H9 (cell line): ENCODE measurements at regions not wholly inside any gene's neighbourhood (a gene's known extent, or its start where the extent isn't known, plus 50 kb on each side); places are given as distances from the start of the nearest gene placed in this dataset.

Source experiments
- DNase-seq: peaks from one replicate; pipeline ENCODE4 v3.0.0-alpha.2; 2017
- H2AFZ ChIP-seq: one replicate; pipeline ENCODE4 v1.6.1; 2013; ENCODE audit warnings: mild to moderate bottlenecking, low read length, control low read depth, moderate library complexity
- H2AK5ac ChIP-seq: 2 replicates; pipeline ENCODE4 v1.6.1; 2013; ENCODE audit warnings: low read length, control low read depth, mixed read lengths; ENCODE audit not compliant: insufficient read length
- H2BK120ac ChIP-seq: one replicate; pipeline ENCODE4 v1.6.1; 2013; ENCODE audit warnings: low read depth, mild to moderate bottlenecking, low read length, control low read depth, inconsistent platforms; ENCODE audit not compliant: poor library complexity, severe bottlenecking
- H2BK12ac ChIP-seq: 2 replicates; pipeline ENCODE4 v1.6.1; 2013; ENCODE audit warnings: low read length, control low read depth, mixed read lengths, low read depth; ENCODE audit not compliant: insufficient read length
- H2BK15ac ChIP-seq: 2 replicates; pipeline ENCODE4 v1.6.1; 2013; ENCODE audit warnings: low read depth, low read length, control low read depth
- H2BK20ac ChIP-seq: one replicate; pipeline ENCODE4 v1.6.1; 2013; ENCODE audit warnings: low read depth, mild to moderate bottlenecking, low read length, control low read depth, inconsistent platforms; ENCODE audit not compliant: poor library complexity, severe bottlenecking
- H2BK5ac ChIP-seq: 2 replicates; pipeline ENCODE4 v1.6.1; 2013; ENCODE audit warnings: low read length, control low read depth, mixed read lengths; ENCODE audit not compliant: insufficient read length
- H3K14ac ChIP-seq: 2 replicates; pipeline ENCODE4 v1.6.1; 2013; ENCODE audit warnings: low read length, control low read depth; ENCODE audit not compliant: insufficient read depth
- H3K18ac ChIP-seq: 2 replicates; pipeline ENCODE4 v1.6.1; 2013; ENCODE audit warnings: low read depth, mild to moderate bottlenecking, mixed read lengths, low read length, control low read depth; ENCODE audit not compliant: insufficient read length
- H3K23ac ChIP-seq: 2 replicates; pipeline ENCODE4 v1.6.1; 2013; ENCODE audit warnings: low read length, control low read depth, mixed read lengths, low read depth; ENCODE audit not compliant: insufficient read length
- H3K23me2 ChIP-seq: 2 replicates; pipeline ENCODE4 v1.6.1; 2013; ENCODE audit warnings: low read depth, mild to moderate bottlenecking, mixed read lengths, low read length, control low read depth; ENCODE audit not compliant: insufficient read length, poor library complexity, severe bottlenecking
- H3K27ac ChIP-seq: 2 replicates; pipeline ENCODE4 v1.5.1; 2013; ENCODE audit warnings: low read length, control low read depth, mixed read lengths, low read depth; ENCODE audit not compliant: insufficient read length
- H3K27me3 ChIP-seq: 2 replicates; pipeline ENCODE4 v1.6.1; 2013; ENCODE audit warnings: low read length, control low read depth, inconsistent platforms; ENCODE audit not compliant: insufficient read depth
- H3K4ac ChIP-seq: 2 replicates; pipeline ENCODE4 v1.6.1; 2013; ENCODE audit warnings: low read depth, mild to moderate bottlenecking, control low read depth, inconsistent platforms, low read length, moderate library complexity
- H3K4me1 ChIP-seq: 2 replicates; pipeline ENCODE4 v1.6.1; 2013; ENCODE audit warnings: low read length, control low read depth, inconsistent platforms; ENCODE audit not compliant: insufficient read depth
- H3K4me2 ChIP-seq: 2 replicates; pipeline ENCODE4 v1.6.1; 2013; ENCODE audit warnings: low read length, control low read depth, mixed read lengths; ENCODE audit not compliant: insufficient read length, insufficient read depth
- H3K56ac ChIP-seq: 2 replicates; pipeline ENCODE4 v1.6.1; 2013; ENCODE audit warnings: low read depth, mild to moderate bottlenecking, mixed read lengths, low read length, control low read depth; ENCODE audit not compliant: insufficient read length
- H3K79me1 ChIP-seq: 2 replicates; pipeline ENCODE4 v1.6.1; 2013; ENCODE audit warnings: low read depth, mild to moderate bottlenecking, moderate library complexity, low read length, control low read depth, inconsistent platforms; ENCODE audit not compliant: insufficient read depth, poor library complexity, severe bottlenecking
- H3K79me2 ChIP-seq: 2 replicates; pipeline ENCODE4 v1.6.1; 2013; ENCODE audit warnings: low read length, control low read depth, inconsistent platforms; ENCODE audit not compliant: insufficient read depth
- H3K9ac ChIP-seq: 2 replicates; pipeline ENCODE4 v1.6.1; 2013; ENCODE audit warnings: low read length, control low read depth, mixed read lengths; ENCODE audit not compliant: insufficient read length; ENCODE audit errors: extremely low read depth
- H3K9me3 ChIP-seq: one replicate; pipeline ENCODE4 v1.6.1; 2013; ENCODE audit warnings: low read depth, low read length, inconsistent platforms; ENCODE audit not compliant: control insufficient read depth
- H3T11ph ChIP-seq: one replicate; pipeline ENCODE4 v1.6.1; 2013; ENCODE audit warnings: mild to moderate bottlenecking, low read length, control low read depth, inconsistent platforms
- H4K20me1 ChIP-seq: one replicate; pipeline ENCODE4 v1.6.1; 2013; ENCODE audit not compliant: control insufficient read depth, insufficient read length, insufficient read depth
- H4K5ac ChIP-seq: 2 replicates; pipeline ENCODE4 v1.6.1; 2013; ENCODE audit warnings: low read depth, mild to moderate bottlenecking, mixed read lengths, low read length, control low read depth; ENCODE audit not compliant: insufficient read length
- H4K8ac ChIP-seq: replicated peaks from 2 replicates; pipeline ENCODE4 v1.6.1; 2013; ENCODE audit warnings: low read length, control low read depth, mixed read lengths, low read depth; ENCODE audit not compliant: insufficient read length
- H4K91ac ChIP-seq: 2 replicates; pipeline ENCODE4 v1.6.1; 2013; ENCODE audit warnings: low read depth, mild to moderate bottlenecking, moderate library complexity, mixed read lengths, low read length, control low read depth; ENCODE audit not compliant: insufficient read length
- H3K27ac Mint-ChIP-seq, 3 experiments: 2 replicates in 2 of 3; 3 replicates in 1 of 3; pipeline ENCODE4 v1.8.0; 2020 to 2021; ENCODE audit warnings: mixed read lengths in 3 of 3, mild to moderate bottlenecking in 1 of 3, moderate library complexity in 1 of 3
- H3K27me3 Mint-ChIP-seq: 2 replicates; pipeline ENCODE4 v1.8.0; 2021; ENCODE audit warnings: low read depth, mild to moderate bottlenecking, moderate library complexity, mixed read lengths
- H3K36me3 Mint-ChIP-seq, 3 experiments: 2 replicates in 2 of 3; 3 replicates in 1 of 3; pipeline ENCODE4 v1.8.0; 2020 to 2021; ENCODE audit warnings: low read depth in 3 of 3, mixed read lengths in 3 of 3; ENCODE audit not compliant: insufficient read depth in 1 of 3
- H3K4me1 Mint-ChIP-seq, 2 experiments: 2 replicates each; pipeline ENCODE4 v1.8.0; 2020; ENCODE audit warnings: mixed read lengths in 2 of 2
- H3K4me3 Mint-ChIP-seq, 2 experiments: 2 replicates in 1 of 2; 3 replicates in 1 of 2; pipeline ENCODE4 v1.8.0; 2020 to 2021; ENCODE audit warnings: mild to moderate bottlenecking in 2 of 2, mixed read lengths in 2 of 2, moderate library complexity in 1 of 2
- H3K9me3 Mint-ChIP-seq, 2 experiments: 2 replicates in 1 of 2; 3 replicates in 1 of 2; pipeline ENCODE4 v1.8.0; 2020; ENCODE audit warnings: mild to moderate bottlenecking in 2 of 2, mixed read lengths in 2 of 2, moderate library complexity in 1 of 2
- WGBS: extraction: QIAGEN DNeasy Blood & Tissue Kit; methylation state at CpG from one replicate; pipeline ENCODE4 v1.1.7; 2013; ENCODE audit warnings: missing lambda C conversion rate, low lambda C conversion rate, mixed read lengths; ENCODE audit not compliant: insufficient read length; ENCODE audit errors: extremely low coverage; 5-methylcytosine and 5-hydroxymethylcytosine counted together
- TF ChIP-seq, protein P1 (sequence below): fragments of 200-600 bp; sonication (generic); conservative IDR thresholded peaks from 3 replicates; pipeline ENCODE4 v1.8.0; 2021; ENCODE audit warnings: antibody characterized with exemption, mild to moderate bottlenecking

DNA sequence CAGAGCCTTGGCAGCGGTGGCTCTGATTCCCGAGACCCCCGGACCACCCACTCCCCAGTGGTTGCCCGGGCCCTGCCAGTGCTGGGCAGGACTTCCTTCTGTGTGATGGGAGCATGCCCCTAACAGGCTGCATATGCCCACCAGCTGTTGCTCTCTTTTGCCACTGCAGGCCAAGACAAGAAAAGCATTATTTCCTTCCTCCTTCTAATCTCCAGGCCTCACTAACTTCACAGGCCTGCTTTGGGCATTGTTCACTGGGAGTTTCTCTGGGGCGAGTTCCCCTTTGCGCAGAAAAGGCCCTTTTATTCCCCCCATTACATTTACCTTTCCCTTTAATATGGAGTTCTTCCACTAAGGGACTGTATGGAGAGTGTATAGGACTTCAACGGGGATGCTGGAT lies 249.1 kb upstream of the SIX2 start:
- H3K56ac ChIP-seq: no peak overlapping the region
- H3K9me3 ChIP-seq: no peaks in the 10 kb centered on the region
- H3K79me1 ChIP-seq: no peaks in the 10 kb centered on the region
- H3T11ph ChIP-seq: no peak overlapping the region
- H3K4me2 ChIP-seq: no peak overlapping the region
- TF ChIP-seq, protein P1, sequence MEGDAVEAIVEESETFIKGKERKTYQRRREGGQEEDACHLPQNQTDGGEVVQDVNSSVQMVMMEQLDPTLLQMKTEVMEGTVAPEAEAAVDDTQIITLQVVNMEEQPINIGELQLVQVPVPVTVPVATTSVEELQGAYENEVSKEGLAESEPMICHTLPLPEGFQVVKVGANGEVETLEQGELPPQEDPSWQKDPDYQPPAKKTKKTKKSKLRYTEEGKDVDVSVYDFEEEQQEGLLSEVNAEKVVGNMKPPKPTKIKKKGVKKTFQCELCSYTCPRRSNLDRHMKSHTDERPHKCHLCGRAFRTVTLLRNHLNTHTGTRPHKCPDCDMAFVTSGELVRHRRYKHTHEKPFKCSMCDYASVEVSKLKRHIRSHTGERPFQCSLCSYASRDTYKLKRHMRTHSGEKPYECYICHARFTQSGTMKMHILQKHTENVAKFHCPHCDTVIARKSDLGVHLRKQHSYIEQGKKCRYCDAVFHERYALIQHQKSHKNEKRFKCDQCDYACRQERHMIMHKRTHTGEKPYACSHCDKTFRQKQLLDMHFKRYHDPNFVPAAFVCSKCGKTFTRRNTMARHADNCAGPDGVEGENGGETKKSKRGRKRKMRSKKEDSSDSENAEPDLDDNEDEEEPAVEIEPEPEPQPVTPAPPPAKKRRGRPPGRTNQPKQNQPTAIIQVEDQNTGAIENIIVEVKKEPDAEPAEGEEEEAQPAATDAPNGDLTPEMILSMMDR: no peak
- H4K20me1 ChIP-seq: no peaks in the 10 kb centered on the region
- no peak overlapping the region for H2BK12ac ChIP-seq
- no peak overlapping the region for H2BK120ac ChIP-seq
- no peak overlapping the region for H2BK15ac ChIP-seq
- no CpG with 5 or more reads among the region's 7 CpGs for WGBS
- peaks cover 52 to 61% of the 10 kb centered on the region in 2 experiments for H3K4me1 Mint-ChIP-seq
- H3K27me3 Mint-ChIP-seq: peaks cover 4% of the 10 kb centered on the region; the same call in 1 of the 2 replicates
- H3K36me3 Mint-ChIP-seq: peaks cover 0 to 13% (median 2%) of the 10 kb centered on the region in 3 experiments; a peak in 3 of 7 replicates
- no peak overlapping the region for H4K8ac ChIP-seq
- no peak overlapping the region for H2AK5ac ChIP-seq
- peak overlapping the region in 1 of 3 experiments; percentile 66; a peak in 2 of 7 replicates for H3K27ac Mint-ChIP-seq
- no peak overlapping the region for H4K5ac ChIP-seq
- no peaks in the 10 kb centered on the region for H3K79me2 ChIP-seq
- no peak overlapping the region for H3K18ac ChIP-seq
- no peak overlapping the region for H4K91ac ChIP-seq
- no peak overlapping the region for H3K4ac ChIP-seq
- no peak overlapping the region for H2BK20ac ChIP-seq
- H3K23ac ChIP-seq: no peak overlapping the region
- H3K27ac ChIP-seq: no peak overlapping the region
- H2BK5ac ChIP-seq: no peak overlapping the region
- no peaks in the 10 kb centered on the region for H3K23me2 ChIP-seq
- DNase-seq: no peak
- no peak overlapping the region; a peak in 1 of 5 replicates for H3K4me3 Mint-ChIP-seq
- H3K4me1 ChIP-seq: peaks cover 11% of the 10 kb centered on the region; the same call in 1 of the 2 replicates
- H3K27me3 ChIP-seq: no peaks in the 10 kb centered on the region
- H2AFZ ChIP-seq: no peak overlapping the region
- H3K9ac ChIP-seq: no peak overlapping the region
- peaks cover 5 to 8% of the 10 kb centered on the region in 2 experiments; a peak in 3 of 5 replicates for H3K9me3 Mint-ChIP-seq
- no peak overlapping the region for H3K14ac ChIP-seq
